ENCODE measurements at regions not wholly inside any gene's neighbourhood (a gene's known extent, or its start where the extent isn't known, plus 50 kb on each side); places are given as distances from the start of the nearest gene placed in this dataset.

GRCh38 chr4:37095925-37096324, 148.6 kb upstream of the NWD2 start:
- Histone ChIP-seq H3K27me3 (no peaks in the 10 kb centered on the region), H3K4me3 (no peak overlapping the region), H3K4me1 (no peaks in the 10 kb centered on the region), H3K9me3 (no peaks in the 10 kb centered on the region), H3K27ac (no peak overlapping the region), H3K36me3 (no peaks in the 10 kb centered on the region)
- TF ChIP-seq POLR2A (IDR thresholded peaks at IDR 0.05) = no peak
- TF ChIP-seq CTCF (IDR thresholded peaks at IDR 0.05) = no peak
- no peak for TF ChIP-seq EP300 (IDR thresholded peaks at IDR 0.05)
- no peak for TF ChIP-seq POLR2AphosphoS5 (IDR thresholded peaks at IDR 0.05)
- DNase-seq (no peak), ATAC-seq (ENCODE audit: low FRiP score in 2 of 2) (no peak)
- WGBS, 2 donors = 67 to 75% methylated on average over 1 of the region's 1 CpG

- H3K27me3 ChIP-seq = no peaks in the 10 kb centered on the region
- ATAC-seq (ENCODE audit: low FRiP score in 2 of 2) (no peak), DNase-seq (no peak)
- no peaks in the 10 kb centered on the region for H3K36me3 ChIP-seq
- WGBS, 2 donors = 87 to 88% methylated on average over 3 of the region's 3 CpGs
- H3K4me1 ChIP-seq = no peaks in the 10 kb centered on the region
- no peak overlapping the region for H3K4me3 ChIP-seq
- no peaks in the 10 kb centered on the region for H3K9me3 ChIP-seq
- TF ChIP-seq EP300 (IDR thresholded peaks at IDR 0.05) = no peak
- TF ChIP-seq CTCF (IDR thresholded peaks at IDR 0.05) = no peak
- no peak for TF ChIP-seq POLR2AphosphoS5 (IDR thresholded peaks at IDR 0.05)
- no peak for TF ChIP-seq POLR2A (IDR thresholded peaks at IDR 0.05)
- H3K27ac ChIP-seq = no peak overlapping the region
Measured at GRCh38 chr4:37101182-37101581, 143.4 kb upstream of the NWD2 start.

GRCh38 chr4:37101686-37102085, 142.9 kb upstream of the NWD2 start:
- no peak overlapping the region for H3K27ac ChIP-seq
- no peaks in the 10 kb centered on the region for H3K9me3 ChIP-seq
- H3K27me3 ChIP-seq = no peaks in the 10 kb centered on the region
- TF ChIP-seq CTCF (IDR thresholded peaks at IDR 0.05) (no peak), EP300 (IDR thresholded peaks at IDR 0.05) (no peak), POLR2A (IDR thresholded peaks at IDR 0.05) (no peak), POLR2AphosphoS5 (IDR thresholded peaks at IDR 0.05) (no peak)
- 82% methylated on average over 2 of the region's 2 CpGs for WGBS, 2 donors
- no peaks in the 10 kb centered on the region for H3K36me3 ChIP-seq
- H3K4me3 ChIP-seq = no peak overlapping the region
- ATAC-seq (ENCODE audit: low FRiP score in 2 of 2) = no peak
- H3K4me1 ChIP-seq = no peaks in the 10 kb centered on the region
- DNase-seq = no peak

GRCh38 chr4:37109756-37110155, 134.8 kb upstream of the NWD2 start:
- WGBS, 2 donors = 12 to 31% methylated on average over 1 of the region's 1 CpG
- no peaks in the 10 kb centered on the region for H3K4me1 ChIP-seq
- no peaks in the 10 kb centered on the region for H3K36me3 ChIP-seq
- no peaks in the 10 kb centered on the region for H3K9me3 ChIP-seq
- H3K4me3 ChIP-seq = no peak overlapping the region
- DNase-seq (no peak), ATAC-seq (ENCODE audit: low FRiP score in 2 of 2) (no peak)
- no peaks in the 10 kb centered on the region for H3K27me3 ChIP-seq
- TF ChIP-seq EP300 (IDR thresholded peaks at IDR 0.05) (no peak), CTCF (IDR thresholded peaks at IDR 0.05) (no peak)
- H3K27ac ChIP-seq = no peak overlapping the region

GRCh38 chr4:37124800-37125199, 119.7 kb upstream of the NWD2 start:
- peak in 1 of 2 donors; percentile 10 for TF ChIP-seq POLR2AphosphoS5 (IDR thresholded peaks at IDR 0.05)
- no peak for TF ChIP-seq POLR2A (IDR thresholded peaks at IDR 0.05)
- no peak for DNase-seq

More at GRCh38 chr4:37124800-37125199, 119.7 kb upstream of the NWD2 start:
- no peak for ATAC-seq (ENCODE audit: low FRiP score in 2 of 2)
- H3K27ac ChIP-seq = no peak overlapping the region
- no peaks in the 10 kb centered on the region for H3K9me3 ChIP-seq
- H3K36me3 ChIP-seq = no peaks in the 10 kb centered on the region
- no peaks in the 10 kb centered on the region for H3K4me1 ChIP-seq
- WGBS, 2 donors = 49 to 68% methylated on average over 4 of the region's 4 CpGs
- H3K4me3 ChIP-seq = no peak overlapping the region
- no peaks in the 10 kb centered on the region for H3K27me3 ChIP-seq
